DND-41 (cell line): ENCODE measurements at regions not wholly inside any gene's neighbourhood (a gene's known extent, or its start where the extent isn't known, plus 50 kb on each side); places are given as distances from the start of the nearest gene placed in this dataset.

Experiments
- ATAC-seq: fragments of 200-7000 bp; cut with Tn5 transposase; 3 replicates; pipeline ENCODE4 v1.9.1; 2021; ENCODE audit warnings: low read depth; ENCODE audit not compliant: insufficient read depth
- DNase-seq: peaks from one replicate; pipeline ENCODE4 v3.0.0-alpha.2; 2020
- H2AFZ ChIP-seq: 2 replicates; pipeline ENCODE4 v1.6.0; 2012; ENCODE audit warnings: low read depth, low read length
- H3K27ac ChIP-seq: 2 replicates; pipeline ENCODE4 v1.5.1; 2012; ENCODE audit warnings: low read length, inconsistent platforms
- H3K27me3 ChIP-seq: fragments of 200-600 bp; sonication (generic); 2 replicates; pipeline ENCODE4 v1.6.0; 2012; ENCODE audit warnings: low read length, mild to moderate bottlenecking, inconsistent platforms; ENCODE audit not compliant: insufficient read depth, poor library complexity
- H3K36me3 ChIP-seq: 2 replicates; pipeline ENCODE4 v1.5.1; 2012; ENCODE audit warnings: low read length, inconsistent platforms; ENCODE audit not compliant: insufficient read depth
- H3K4me1 ChIP-seq: 2 replicates; pipeline ENCODE4 v1.5.1; 2012; ENCODE audit warnings: mild to moderate bottlenecking, low read length; ENCODE audit not compliant: insufficient read depth
- H3K4me2 ChIP-seq: 2 replicates; pipeline ENCODE4 v1.6.0; 2012; ENCODE audit warnings: mild to moderate bottlenecking, moderate library complexity, low read length, inconsistent platforms; ENCODE audit not compliant: insufficient read depth
- H3K4me3 ChIP-seq, 2 experiments: fragments of 200-600 bp in 1 of 2; shearing (Covaris generic) in 1 of 2; 2 replicates each; pipeline ENCODE4 v1.5.1; 2012 to 2016; ENCODE audit warnings: inconsistent platforms in 2 of 2, low read length in 2 of 2, mild to moderate bottlenecking in 2 of 2, low read depth in 1 of 2, moderate library complexity in 1 of 2
- H3K79me2 ChIP-seq: 2 replicates; pipeline ENCODE4 v1.6.0; 2012; ENCODE audit warnings: low read length, inconsistent platforms; ENCODE audit not compliant: insufficient read depth
- H3K9ac ChIP-seq: 2 replicates; pipeline ENCODE4 v1.6.0; 2012; ENCODE audit warnings: low read depth, mild to moderate bottlenecking, inconsistent platforms, low read length, moderate library complexity
- H3K9me3 ChIP-seq: 2 replicates; pipeline ENCODE4 v1.5.1; 2012; ENCODE audit warnings: low read length, moderate library complexity, mild to moderate bottlenecking, inconsistent platforms; ENCODE audit not compliant: insufficient read depth, severe bottlenecking
- H4K20me1 ChIP-seq: 2 replicates; pipeline ENCODE4 v1.6.0; 2012; ENCODE audit warnings: low read length; ENCODE audit not compliant: insufficient read depth
- EZH2 ChIP-seq: IDR thresholded peaks from 3 replicates; pipeline ENCODE4 v1.6.1; 2012; ENCODE audit warnings: borderline replicate concordance, low read depth, mild to moderate bottlenecking, moderate library complexity, low read length, inconsistent platforms; ENCODE audit not compliant: severe bottlenecking
- TF ChIP-seq, protein P1 (sequence below): IDR thresholded peaks from 2 replicates; pipeline ENCODE4 v1.5.1; 2012; ENCODE audit warnings: borderline replicate concordance, low read length, moderate library complexity, mild to moderate bottlenecking; ENCODE audit not compliant: poor library complexity, severe bottlenecking; ENCODE audit errors: extremely low read depth

DNA sequence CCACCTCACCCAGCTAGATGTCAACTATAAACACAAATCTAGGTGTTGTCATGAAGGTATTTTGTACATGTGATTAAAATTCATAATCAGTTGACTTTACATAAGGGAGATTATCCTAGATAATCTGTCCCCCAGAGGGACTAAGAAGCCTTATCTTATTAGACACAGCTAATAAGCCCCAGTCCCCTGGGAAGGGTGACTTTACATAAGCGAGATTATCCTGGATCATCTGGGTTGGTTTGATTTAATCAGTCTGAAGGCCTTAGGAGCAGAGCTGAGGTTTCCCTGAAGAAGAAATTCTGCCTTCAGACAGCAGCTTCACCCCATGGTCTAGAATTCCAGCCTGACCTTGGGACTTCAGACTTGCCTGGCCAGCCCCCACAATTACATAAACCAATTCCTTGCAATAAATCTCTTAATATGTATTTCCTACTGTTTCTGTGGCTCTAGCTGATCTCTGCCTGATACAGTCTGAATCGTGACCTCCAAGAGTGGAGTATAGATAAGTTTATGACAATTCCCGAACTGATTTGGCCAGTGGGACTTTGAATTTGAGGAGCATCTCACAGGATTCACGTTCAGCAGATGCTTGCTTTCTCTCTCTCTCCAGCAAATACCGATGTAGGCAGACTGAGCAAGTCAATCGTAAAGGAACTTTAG lies 66.5 kb downstream of the MRPL46 start:
- TF ChIP-seq EZH2: no peak
- TF ChIP-seq, protein P1, sequence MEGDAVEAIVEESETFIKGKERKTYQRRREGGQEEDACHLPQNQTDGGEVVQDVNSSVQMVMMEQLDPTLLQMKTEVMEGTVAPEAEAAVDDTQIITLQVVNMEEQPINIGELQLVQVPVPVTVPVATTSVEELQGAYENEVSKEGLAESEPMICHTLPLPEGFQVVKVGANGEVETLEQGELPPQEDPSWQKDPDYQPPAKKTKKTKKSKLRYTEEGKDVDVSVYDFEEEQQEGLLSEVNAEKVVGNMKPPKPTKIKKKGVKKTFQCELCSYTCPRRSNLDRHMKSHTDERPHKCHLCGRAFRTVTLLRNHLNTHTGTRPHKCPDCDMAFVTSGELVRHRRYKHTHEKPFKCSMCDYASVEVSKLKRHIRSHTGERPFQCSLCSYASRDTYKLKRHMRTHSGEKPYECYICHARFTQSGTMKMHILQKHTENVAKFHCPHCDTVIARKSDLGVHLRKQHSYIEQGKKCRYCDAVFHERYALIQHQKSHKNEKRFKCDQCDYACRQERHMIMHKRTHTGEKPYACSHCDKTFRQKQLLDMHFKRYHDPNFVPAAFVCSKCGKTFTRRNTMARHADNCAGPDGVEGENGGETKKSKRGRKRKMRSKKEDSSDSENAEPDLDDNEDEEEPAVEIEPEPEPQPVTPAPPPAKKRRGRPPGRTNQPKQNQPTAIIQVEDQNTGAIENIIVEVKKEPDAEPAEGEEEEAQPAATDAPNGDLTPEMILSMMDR: no peak
- no peak overlapping the region for H2AFZ ChIP-seq
- H3K4me1 ChIP-seq: peaks cover 72% of the 10 kb centered on the region
- peak overlapping the region; percentile 98 for H3K27ac ChIP-seq
- no peaks in the 10 kb centered on the region for H3K79me2 ChIP-seq
- no peak for ATAC-seq
- H3K9me3 ChIP-seq: peaks cover 2% of the 10 kb centered on the region
- H3K36me3 ChIP-seq: no peaks in the 10 kb centered on the region
- H4K20me1 ChIP-seq: no peaks in the 10 kb centered on the region
- peak overlapping the region; percentile 63; the same call in 1 of the 2 replicates for H3K9ac ChIP-seq
- no peaks in the 10 kb centered on the region for H3K27me3 ChIP-seq
- no peak overlapping the region for H3K4me3 ChIP-seq
- DNase-seq: no peak
- no peak overlapping the region for H3K4me2 ChIP-seq

DNA sequence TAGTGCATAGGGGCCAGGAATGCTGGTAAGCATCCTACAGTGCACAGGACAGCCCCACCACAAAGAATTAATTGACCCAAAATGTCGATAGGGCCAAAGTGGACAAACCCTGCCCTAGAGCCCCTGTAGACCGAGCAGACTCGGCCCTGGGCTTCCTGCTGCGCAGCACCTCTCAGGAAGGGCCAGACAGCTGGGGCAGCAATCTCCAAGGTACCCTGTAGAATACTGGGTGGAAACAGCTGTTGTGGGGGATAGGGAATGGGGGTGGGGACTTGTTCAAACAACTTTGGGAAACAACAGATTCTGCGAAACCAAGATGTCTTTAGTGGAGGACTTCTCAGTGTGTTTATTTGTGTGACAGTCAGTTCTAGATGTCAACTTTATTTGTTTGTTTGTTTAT lies 67.1 kb downstream of the MRPL46 start:
- peak overlapping the region; percentile 98 for H3K27ac ChIP-seq
- no peaks in the 10 kb centered on the region for H4K20me1 ChIP-seq
- TF ChIP-seq, protein P1: no peak
- TF ChIP-seq EZH2: no peak
- H3K36me3 ChIP-seq: no peaks in the 10 kb centered on the region
- no peak overlapping the region for H3K4me2 ChIP-seq
- H3K4me1 ChIP-seq: peaks cover 79% of the 10 kb centered on the region
- DNase-seq (no peak), ATAC-seq (no peak)
- no peaks in the 10 kb centered on the region for H3K27me3 ChIP-seq
- H3K9me3 ChIP-seq: no peaks in the 10 kb centered on the region
- no peaks in the 10 kb centered on the region for H3K79me2 ChIP-seq
- no peak overlapping the region for H3K4me3 ChIP-seq
- H2AFZ ChIP-seq: no peak overlapping the region
- H3K9ac ChIP-seq: no peak overlapping the region; the same call in 1 of the 2 replicates

DNA sequence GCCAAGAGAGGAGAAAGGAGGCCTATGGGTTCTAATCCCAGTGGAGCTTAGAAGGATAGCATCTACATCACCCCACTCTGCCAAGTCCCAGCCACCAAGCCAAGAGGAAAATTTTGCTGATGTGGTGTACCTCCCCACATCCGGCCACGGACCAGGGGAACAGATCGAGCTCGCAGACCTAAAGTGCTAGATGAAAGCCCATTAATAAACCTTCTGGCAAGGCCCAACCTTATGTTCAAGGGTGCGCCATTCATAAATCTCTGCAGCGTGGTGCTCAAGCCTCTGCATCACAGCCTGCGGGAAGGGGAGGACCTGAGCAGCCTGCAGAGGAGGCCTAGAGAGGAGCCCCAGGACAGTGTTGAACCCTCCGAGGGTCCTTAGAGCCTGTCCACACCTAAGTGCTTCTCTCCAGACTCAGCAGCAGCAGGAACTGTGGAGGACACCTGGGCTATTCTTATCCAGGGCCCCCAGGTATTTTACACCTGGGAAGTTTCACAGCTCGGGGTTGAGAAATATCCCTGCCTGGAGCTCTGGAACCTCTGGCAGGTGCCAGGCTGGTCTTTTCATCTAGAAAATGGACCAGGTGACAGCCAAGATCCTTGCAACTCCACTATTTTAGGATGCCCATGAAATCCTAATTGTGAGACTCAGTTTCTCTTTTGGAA lies 68.0 kb downstream of the MRPL46 start:
- H3K36me3 ChIP-seq: no peaks in the 10 kb centered on the region
- H3K4me3 ChIP-seq: no peak overlapping the region
- ATAC-seq (no peak), DNase-seq (peak; percentile 39)
- peak overlapping the region; percentile 19; the same call in 1 of the 2 replicates for H3K27ac ChIP-seq
- H3K9ac ChIP-seq: no peak overlapping the region
- no peaks in the 10 kb centered on the region for H3K79me2 ChIP-seq
- no peaks in the 10 kb centered on the region for H4K20me1 ChIP-seq
- no peak overlapping the region for H3K4me2 ChIP-seq
- H2AFZ ChIP-seq: no peak overlapping the region
- H3K9me3 ChIP-seq: no peaks in the 10 kb centered on the region
- no peaks in the 10 kb centered on the region for H3K27me3 ChIP-seq
- TF ChIP-seq, protein P1: no peak
- no peak for TF ChIP-seq EZH2
- H3K4me1 ChIP-seq: peaks cover 77% of the 10 kb centered on the region
